Stimulated activated CD4-positive, alpha-beta T cell treated with anti-CD3 and anti-CD28 coated beads, Interleukin-12 subunit alpha, Interleukin-12 subunit beta, amount 100 ng/mL, for 4 hours (primary cell): ENCODE measurements at regions not wholly inside any gene's neighbourhood (a gene's known extent, or its start where the extent isn't known, plus 50 kb on each side); places are given as distances from the start of the nearest gene placed in this dataset.
"Not testable (repeated sequence)": the region's sequence is repeated elsewhere in the genome, so short reads cannot be mapped to it uniquely, and the experiment has no call there.

Source experiments
- DNase-seq: peaks from one replicate; pipeline ENCODE4 v3.0.0-alpha.2; 2020

GRCh38 chr5:58357121-58357520, 102.8 kb downstream of the PLK2 start:
- DNase-seq, result no peak

- DNase-seq, result no peak
These were observed 103.2 kb downstream of the PLK2 start for GRCh38 chr5:58356662-58357061.

GRCh38 chr5:58354827-58355226, 105.1 kb downstream of the PLK2 start:
- DNase-seq, result no peak

- no peak for DNase-seq
These were observed 105.9 kb downstream of the PLK2 start for GRCh38 chr5:58353992-58354391.

- no peak for DNase-seq
These were observed 108.7 kb downstream of the PLK2 start for GRCh38 chr5:58351190-58351589.

GRCh38 chr5:58348996-58349728, 110.7 kb downstream of the PLK2 start:
- no peak for DNase-seq

GRCh38 chr5:58346041-58346440, 113.8 kb downstream of the PLK2 start:
- no peak for DNase-seq

GRCh38 chr5:58341476-58341875, 118.4 kb downstream of the PLK2 start:
- DNase-seq, result no peak

- DNase-seq, result no peak
These were observed 124.4 kb downstream of the PLK2 start for GRCh38 chr5:58335518-58335917.

- no peak for DNase-seq
These were observed 125.9 kb downstream of the PLK2 start for GRCh38 chr5:58334035-58334434.

- no peak for DNase-seq
These were observed 129.1 kb downstream of the PLK2 start for GRCh38 chr5:58330781-58331180.

- no peak for DNase-seq
These were observed 132.6 kb downstream of the PLK2 start for GRCh38 chr5:58327289-58327688.

GRCh38 chr5:58326022-58326421, 133.9 kb downstream of the PLK2 start:
- no peak for DNase-seq

- DNase-seq, result no peak
These were observed 137.4 kb downstream of the PLK2 start for GRCh38 chr5:58322453-58322852.

GRCh38 chr5:58318468-58318867, 141.4 kb downstream of the PLK2 start:
- no peak for DNase-seq

GRCh38 chr5:58317808-58318207, 142.1 kb downstream of the PLK2 start:
- DNase-seq, result no peak

- no peak for DNase-seq
These were observed 142.9 kb downstream of the PLK2 start for GRCh38 chr5:58317009-58317408.

- DNase-seq, result no peak
These were observed 144.1 kb downstream of the PLK2 start for GRCh38 chr5:58315794-58316193.

- no peak for DNase-seq
These were observed 145.3 kb downstream of the PLK2 start for GRCh38 chr5:58314356-58315210.

- DNase-seq, result no peak
These were observed 147.6 kb downstream of the PLK2 start for GRCh38 chr5:58312299-58312698.

GRCh38 chr5:58311526-58311925, 148.4 kb downstream of the PLK2 start:
- no peak for DNase-seq

GRCh38 chr5:58308384-58308783, 151.5 kb downstream of the PLK2 start:
- DNase-seq, result not testable (repeated sequence)

GRCh38 chr5:58300346-58300895, 159.5 kb downstream of the PLK2 start:
- no peak for DNase-seq

GRCh38 chr5:58299256-58299655, 160.6 kb downstream of the PLK2 start:
- no peak for DNase-seq
